GM12873 (cell line): ENCODE measurements at regions not wholly inside any gene's neighbourhood (a gene's known extent, or its start where the extent isn't known, plus 50 kb on each side); places are given as distances from the start of the nearest gene placed in this dataset.

ENCODE experiments used
- CTCF ChIP-seq: IDR thresholded peaks from 2 replicates; pipeline ENCODE4 v1.5.1; 2012; ENCODE audit warnings: low read depth, mild to moderate bottlenecking, moderate library complexity, low read length, control low read depth; ENCODE audit not compliant: insufficient read depth; ENCODE audit errors: missing control alignments

- no peak for TF ChIP-seq CTCF
Observed at GRCh38 chr21:33984021-33984481, 68.4 kb upstream of the ATP5PO start.

- no peak for TF ChIP-seq CTCF
Observed at GRCh38 chr21:33981391-33982101, 65.9 kb upstream of the ATP5PO start.

GRCh38 chr21:33980276-33980916 is 64.8 kb upstream of the ATP5PO start:
- no peak for TF ChIP-seq CTCF

- TF ChIP-seq CTCF: no peak
Observed at GRCh38 chr21:33978585-33978984, 63.0 kb upstream of the ATP5PO start.

GRCh38 chr21:33977721-33978369 is 62.2 kb upstream of the ATP5PO start:
- TF ChIP-seq CTCF: no peak

GRCh38 chr21:33977017-33977720 is 61.6 kb upstream of the ATP5PO start:
- no peak for TF ChIP-seq CTCF
